OCI-LY1 (cell line): ENCODE measurements at regions not wholly inside any gene's neighbourhood (a gene's known extent, or its start where the extent isn't known, plus 50 kb on each side); places are given as distances from the start of the nearest gene placed in this dataset.

Experiments used
- CTCF ChIP-seq: fragments of 200-600 bp; sonication (generic), shearing (Covaris generic); IDR thresholded peaks from 2 replicates; pipeline ENCODE4 v1.5.1; 2017; ENCODE audit warnings: mild to moderate bottlenecking, antibody characterized with exemption, low read length, moderate library complexity, mixed read lengths
- EZH2 ChIP-seq: fragments of 200-600 bp; sonication (generic), shearing (Covaris generic); IDR thresholded peaks from 2 replicates; pipeline ENCODE4 v1.8.0; 2017; ENCODE audit warnings: borderline replicate concordance, mixed run types, mild to moderate bottlenecking, antibody characterized with exemption, low read length, moderate library complexity, mixed read lengths

GRCh38 chr2:8178911-8179310 lies 502.9 kb upstream of the ID2 start:
- TF ChIP-seq CTCF (no peak), EZH2 (no peak)
